Peyer's patch (tissue), 4 donors: ENCODE measurements at regions not wholly inside any gene's neighbourhood (a gene's known extent, or its start where the extent isn't known, plus 50 kb on each side); places are given as distances from the start of the nearest gene placed in this dataset.

Experiments used
- CTCF ChIP-seq, 6 experiments: fragments of 450-650 bp in 4 of 6; fragments of 200-600 bp in 2 of 6; sonication (generic) in 1 of 6; IDR thresholded peaks; one replicate each; pipeline ENCODE4 v1.5.1; 2017 to 2019; ENCODE audit warnings: antibody characterized with exemption in 6 of 6, mild to moderate bottlenecking in 3 of 6, moderate library complexity in 1 of 6
- POLR2A ChIP-seq, 2 donors: fragments of 450-650 bp; IDR thresholded peaks; one replicate each; pipeline ENCODE4 v1.5.1; 2017; ENCODE audit warnings: antibody characterized with exemption in 2 of 2, mild to moderate bottlenecking in 2 of 2, moderate library complexity in 2 of 2

GRCh38 chr5:99063737-99064136 lies 134.9 kb upstream of the CHD1 start:
- TF ChIP-seq CTCF (IDR thresholded peaks at IDR 0.05) (no peak), POLR2A (IDR thresholded peaks at IDR 0.05) (no peak)
